ENCODE measurements at regions not wholly inside any gene's neighbourhood (a gene's known extent, or its start where the extent isn't known, plus 50 kb on each side); places are given as distances from the start of the nearest gene placed in this dataset.

DNA sequence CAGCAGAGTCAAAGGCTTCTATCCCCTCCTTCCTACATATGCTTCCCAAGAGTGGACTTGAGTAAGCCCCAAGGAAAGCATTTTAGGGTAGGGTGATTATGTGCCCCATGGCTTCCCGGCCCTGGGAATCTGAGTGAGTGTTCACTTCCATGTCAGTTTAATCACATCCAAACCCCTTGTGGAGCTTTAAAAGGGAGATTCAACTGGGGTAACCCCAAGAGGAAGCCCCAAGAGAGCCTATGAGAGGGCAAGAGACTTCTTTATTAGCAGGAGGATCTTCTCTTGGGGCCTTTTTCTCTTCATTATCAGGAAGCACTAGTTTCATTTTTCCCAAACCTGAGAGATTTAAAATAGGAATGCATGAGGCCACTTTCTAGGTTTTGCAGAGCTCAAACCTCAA is 97.0 kb upstream of the IRF2BP2 start:
- Histone ChIP-seq H3K36me3 (no peaks in the 10 kb centered on the region), H3K27ac (peak overlapping the region; percentile 79), H3K27me3 (ENCODE audit: low read depth) (no peaks in the 10 kb centered on the region), H3K4me1 (peaks cover 30% of the 10 kb centered on the region), H3K9me3 (no peaks in the 10 kb centered on the region), H3K4me3 (no peak overlapping the region)
- TF ChIP-seq, protein P1, sequence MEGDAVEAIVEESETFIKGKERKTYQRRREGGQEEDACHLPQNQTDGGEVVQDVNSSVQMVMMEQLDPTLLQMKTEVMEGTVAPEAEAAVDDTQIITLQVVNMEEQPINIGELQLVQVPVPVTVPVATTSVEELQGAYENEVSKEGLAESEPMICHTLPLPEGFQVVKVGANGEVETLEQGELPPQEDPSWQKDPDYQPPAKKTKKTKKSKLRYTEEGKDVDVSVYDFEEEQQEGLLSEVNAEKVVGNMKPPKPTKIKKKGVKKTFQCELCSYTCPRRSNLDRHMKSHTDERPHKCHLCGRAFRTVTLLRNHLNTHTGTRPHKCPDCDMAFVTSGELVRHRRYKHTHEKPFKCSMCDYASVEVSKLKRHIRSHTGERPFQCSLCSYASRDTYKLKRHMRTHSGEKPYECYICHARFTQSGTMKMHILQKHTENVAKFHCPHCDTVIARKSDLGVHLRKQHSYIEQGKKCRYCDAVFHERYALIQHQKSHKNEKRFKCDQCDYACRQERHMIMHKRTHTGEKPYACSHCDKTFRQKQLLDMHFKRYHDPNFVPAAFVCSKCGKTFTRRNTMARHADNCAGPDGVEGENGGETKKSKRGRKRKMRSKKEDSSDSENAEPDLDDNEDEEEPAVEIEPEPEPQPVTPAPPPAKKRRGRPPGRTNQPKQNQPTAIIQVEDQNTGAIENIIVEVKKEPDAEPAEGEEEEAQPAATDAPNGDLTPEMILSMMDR (IDR thresholded peaks at IDR 0.05): no peak
- intact Hi-C loops (cut with DNase I): no loop called here
- no peak for ATAC-seq
- DNase-seq: no peak

DNA sequence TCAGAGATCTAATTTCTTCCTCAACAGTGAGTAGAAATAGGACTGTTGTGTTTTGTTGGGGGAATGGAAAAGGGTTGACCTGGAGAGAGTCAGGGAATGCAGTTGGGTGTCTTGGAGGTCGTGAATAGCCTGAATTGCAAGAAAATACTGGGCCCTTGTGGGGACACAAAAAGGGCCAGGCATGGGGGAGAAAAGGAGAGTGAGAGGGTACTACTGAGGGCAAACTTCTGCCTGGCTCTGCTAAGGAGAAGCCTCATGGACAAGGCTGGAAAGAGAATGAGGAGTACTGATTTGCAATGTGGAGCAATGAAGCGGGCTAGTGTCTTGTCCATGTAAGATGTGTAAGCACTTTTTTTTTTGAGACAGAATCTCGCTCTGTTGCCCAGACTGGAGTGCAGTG is 96.2 kb upstream of the IRF2BP2 start:
- ATAC-seq (no peak), DNase-seq (no peak)
- intact Hi-C loops (cut with DNase I): no loop called here
- H3K36me3 ChIP-seq: no peaks in the 10 kb centered on the region
- H3K4me3 ChIP-seq: no peak overlapping the region
- H3K9me3 ChIP-seq: no peaks in the 10 kb centered on the region
- no peak overlapping the region for H3K27ac ChIP-seq
- no peaks in the 10 kb centered on the region for H3K27me3 ChIP-seq (ENCODE audit: low read depth)
- TF ChIP-seq, protein P1 (IDR thresholded peaks at IDR 0.05): no peak
- peaks cover 30% of the 10 kb centered on the region for H3K4me1 ChIP-seq

DNA sequence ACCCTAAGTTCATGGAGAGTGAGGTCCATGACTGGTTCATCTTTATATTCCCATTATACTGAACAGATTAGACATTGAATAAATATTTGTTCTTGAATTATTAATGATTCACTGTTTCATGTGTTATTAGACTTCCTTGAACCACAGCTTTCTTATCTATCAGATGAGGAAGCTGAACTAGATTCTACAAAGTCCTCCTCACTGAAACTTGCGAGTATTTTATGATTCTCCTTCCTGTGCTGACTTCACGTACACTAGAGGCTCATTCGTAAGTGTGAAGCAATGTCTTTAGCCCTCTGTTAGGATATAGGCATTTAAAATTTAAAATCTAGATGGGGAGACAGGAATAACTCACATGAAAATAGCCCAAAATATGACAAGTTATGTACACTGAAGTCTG is 95.6 kb upstream of the IRF2BP2 start:
- intact Hi-C loops (cut with DNase I): no loop called here
- no peaks in the 10 kb centered on the region for H3K27me3 ChIP-seq (ENCODE audit: low read depth)
- no peak for ATAC-seq
- TF ChIP-seq, protein P1 (IDR thresholded peaks at IDR 0.05): no peak
- H3K4me1 ChIP-seq: peaks cover 30% of the 10 kb centered on the region
- no peak overlapping the region for H3K27ac ChIP-seq
- DNase-seq: no peak
- H3K36me3 ChIP-seq: no peaks in the 10 kb centered on the region
- H3K9me3 ChIP-seq: no peaks in the 10 kb centered on the region
- H3K4me3 ChIP-seq: no peak overlapping the region

DNA sequence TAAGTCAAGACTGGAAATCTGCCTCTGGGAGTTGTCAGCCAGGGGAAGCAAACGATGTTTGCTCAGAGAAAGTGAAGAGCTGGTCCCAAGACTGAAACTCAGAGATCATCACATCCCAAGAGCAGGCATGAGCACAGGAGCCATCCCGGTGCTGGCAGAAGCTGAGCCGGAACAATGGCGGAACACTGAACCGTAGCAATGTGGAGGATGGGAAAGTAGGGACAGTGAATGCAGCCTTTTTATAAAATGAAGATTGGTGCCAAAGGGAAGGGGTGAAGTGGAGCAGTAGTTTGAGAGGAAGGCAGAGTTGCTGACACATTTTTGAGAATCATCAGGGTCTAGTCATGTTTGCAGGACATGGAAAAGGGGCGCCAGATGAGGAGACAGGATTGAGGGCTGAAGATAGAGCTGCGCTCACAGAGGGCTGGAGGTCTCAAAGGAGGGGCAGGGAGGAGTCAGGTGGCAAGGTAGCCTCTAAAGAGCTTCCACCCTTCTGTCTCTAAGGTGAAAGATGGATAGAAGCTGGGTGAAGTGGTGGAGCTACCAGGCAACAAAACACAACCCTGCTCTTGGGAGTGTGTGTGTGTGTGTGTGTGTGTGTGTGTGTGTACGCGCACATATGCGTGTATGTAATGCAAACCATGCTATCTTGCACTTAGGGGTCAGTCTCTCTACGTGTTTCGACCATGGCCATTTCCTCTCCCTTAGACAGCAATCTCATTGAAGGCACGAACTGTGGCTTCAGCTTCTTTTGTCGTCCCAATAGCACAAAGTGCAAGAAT is 94.3 kb upstream of the IRF2BP2 start:
- H3K4me1 ChIP-seq: peaks cover 20% of the 10 kb centered on the region
- H3K9me3 ChIP-seq: no peaks in the 10 kb centered on the region
- H3K36me3 ChIP-seq: no peaks in the 10 kb centered on the region
- H3K27ac ChIP-seq: no peak overlapping the region
- ATAC-seq (no peak), DNase-seq (no peak)
- H3K4me3 ChIP-seq: no peak overlapping the region
- intact Hi-C loops (cut with DNase I): no loop called here
- no peaks in the 10 kb centered on the region for H3K27me3 ChIP-seq (ENCODE audit: low read depth)
- TF ChIP-seq, protein P1 (IDR thresholded peaks at IDR 0.05): no peak

DNA sequence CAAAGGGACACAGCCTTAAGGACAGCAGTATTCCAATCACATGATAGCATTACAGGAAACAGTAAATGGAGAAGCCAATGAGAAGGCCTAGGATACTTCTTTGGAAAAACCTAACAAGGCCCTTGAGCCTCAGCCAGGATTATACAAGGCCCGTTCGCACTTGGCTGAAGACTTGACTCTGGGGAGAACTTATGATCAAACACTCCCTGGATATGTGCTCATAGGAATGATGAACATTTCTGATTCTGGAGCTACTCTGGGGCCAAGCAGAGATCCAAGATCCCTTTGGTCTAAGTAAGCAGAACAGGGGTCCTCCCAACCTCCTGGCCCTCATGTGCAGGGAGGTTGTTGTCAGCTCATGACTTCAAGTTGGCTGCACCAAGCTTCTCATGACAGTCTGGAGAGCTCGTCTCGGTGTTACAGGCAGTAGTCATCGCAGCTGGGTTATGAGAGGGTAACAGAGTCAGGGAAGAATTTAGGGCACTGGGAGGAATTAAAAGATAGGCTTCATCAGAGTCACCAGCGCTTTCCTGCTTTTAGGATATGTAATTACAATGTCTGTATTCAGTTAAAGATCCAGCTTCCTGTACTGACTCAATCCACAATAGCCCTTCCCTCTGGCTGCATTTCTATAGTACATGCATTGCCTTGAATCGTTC is 92.5 kb upstream of the IRF2BP2 start:
- DNase-seq (no peak), ATAC-seq (no peak)
- Histone ChIP-seq H3K36me3 (no peaks in the 10 kb centered on the region), H3K4me3 (no peak overlapping the region), H3K9me3 (no peaks in the 10 kb centered on the region), H3K27ac (no peak overlapping the region), H3K27me3 (ENCODE audit: low read depth) (no peaks in the 10 kb centered on the region), H3K4me1 (peaks cover 10% of the 10 kb centered on the region)
- TF ChIP-seq, protein P1 (IDR thresholded peaks at IDR 0.05): no peak
- intact Hi-C loops (cut with DNase I): no loop called here
